Astrocyte of the cerebellum (primary cell): ENCODE measurements at regions not wholly inside any gene's neighbourhood (a gene's known extent, or its start where the extent isn't known, plus 50 kb on each side); places are given as distances from the start of the nearest gene placed in this dataset.

Experiments
- DNase-seq: peaks from one replicate; pipeline ENCODE4 v3.0.0-alpha.2; 2011; ENCODE audit warnings: low read depth
- H3K4me3 ChIP-seq: 2 replicates; pipeline ENCODE4 v1.5.1; 2011; ENCODE audit warnings: mild to moderate bottlenecking, low read depth, low read length, moderate library complexity
- in situ Hi-C: cut with HindIII; loops from 2 replicates; pipeline ENCODE4 v1.10.0; 2017; ENCODE audit warnings: low sequenced_read_pairs
- TF ChIP-seq, protein P1 (sequence below): IDR thresholded peaks from 2 replicates; pipeline ENCODE4 v1.5.1; 2012; ENCODE audit warnings: low read length, low read depth, moderate library complexity, mild to moderate bottlenecking; ENCODE audit errors: missing control alignments

GRCh38 chr10:5268743-5269142, 72.1 kb downstream of the AKR1C4 start:
- H3K4me3 ChIP-seq, result no peak overlapping the region
- TF ChIP-seq, protein P1, sequence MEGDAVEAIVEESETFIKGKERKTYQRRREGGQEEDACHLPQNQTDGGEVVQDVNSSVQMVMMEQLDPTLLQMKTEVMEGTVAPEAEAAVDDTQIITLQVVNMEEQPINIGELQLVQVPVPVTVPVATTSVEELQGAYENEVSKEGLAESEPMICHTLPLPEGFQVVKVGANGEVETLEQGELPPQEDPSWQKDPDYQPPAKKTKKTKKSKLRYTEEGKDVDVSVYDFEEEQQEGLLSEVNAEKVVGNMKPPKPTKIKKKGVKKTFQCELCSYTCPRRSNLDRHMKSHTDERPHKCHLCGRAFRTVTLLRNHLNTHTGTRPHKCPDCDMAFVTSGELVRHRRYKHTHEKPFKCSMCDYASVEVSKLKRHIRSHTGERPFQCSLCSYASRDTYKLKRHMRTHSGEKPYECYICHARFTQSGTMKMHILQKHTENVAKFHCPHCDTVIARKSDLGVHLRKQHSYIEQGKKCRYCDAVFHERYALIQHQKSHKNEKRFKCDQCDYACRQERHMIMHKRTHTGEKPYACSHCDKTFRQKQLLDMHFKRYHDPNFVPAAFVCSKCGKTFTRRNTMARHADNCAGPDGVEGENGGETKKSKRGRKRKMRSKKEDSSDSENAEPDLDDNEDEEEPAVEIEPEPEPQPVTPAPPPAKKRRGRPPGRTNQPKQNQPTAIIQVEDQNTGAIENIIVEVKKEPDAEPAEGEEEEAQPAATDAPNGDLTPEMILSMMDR, result no peak
- DNase-seq, result no peak
- in situ Hi-C loops, result no loop called here

DNA sequence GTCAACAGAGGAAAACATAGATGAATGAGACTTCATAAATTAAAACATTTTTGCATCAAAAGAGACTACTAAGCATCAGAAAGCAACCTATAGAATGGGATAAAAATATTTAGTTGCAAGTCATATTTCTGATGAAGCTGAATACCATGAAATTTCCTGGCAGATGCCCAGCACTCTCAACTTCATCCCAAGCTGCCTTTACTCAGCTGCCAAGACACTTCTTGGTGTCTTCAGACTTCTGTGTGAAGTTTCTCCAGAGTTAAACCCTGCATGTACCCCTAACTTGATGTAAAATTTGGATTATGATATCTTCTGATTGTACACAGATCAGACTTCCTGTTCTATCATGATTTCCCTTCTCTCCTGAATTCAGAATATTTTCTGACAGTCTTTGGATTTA, 73.2 kb downstream of the AKR1C4 start:
- DNase-seq, result no peak
- TF ChIP-seq, protein P1, result no peak
- in situ Hi-C loops, result no loop called here
- H3K4me3 ChIP-seq, result no peak overlapping the region

GRCh38 chr10:5271526-5271925, 74.9 kb downstream of the AKR1C4 start:
- TF ChIP-seq, protein P1, result no peak
- DNase-seq, result no peak
- in situ Hi-C loops, result no loop called here

DNA sequence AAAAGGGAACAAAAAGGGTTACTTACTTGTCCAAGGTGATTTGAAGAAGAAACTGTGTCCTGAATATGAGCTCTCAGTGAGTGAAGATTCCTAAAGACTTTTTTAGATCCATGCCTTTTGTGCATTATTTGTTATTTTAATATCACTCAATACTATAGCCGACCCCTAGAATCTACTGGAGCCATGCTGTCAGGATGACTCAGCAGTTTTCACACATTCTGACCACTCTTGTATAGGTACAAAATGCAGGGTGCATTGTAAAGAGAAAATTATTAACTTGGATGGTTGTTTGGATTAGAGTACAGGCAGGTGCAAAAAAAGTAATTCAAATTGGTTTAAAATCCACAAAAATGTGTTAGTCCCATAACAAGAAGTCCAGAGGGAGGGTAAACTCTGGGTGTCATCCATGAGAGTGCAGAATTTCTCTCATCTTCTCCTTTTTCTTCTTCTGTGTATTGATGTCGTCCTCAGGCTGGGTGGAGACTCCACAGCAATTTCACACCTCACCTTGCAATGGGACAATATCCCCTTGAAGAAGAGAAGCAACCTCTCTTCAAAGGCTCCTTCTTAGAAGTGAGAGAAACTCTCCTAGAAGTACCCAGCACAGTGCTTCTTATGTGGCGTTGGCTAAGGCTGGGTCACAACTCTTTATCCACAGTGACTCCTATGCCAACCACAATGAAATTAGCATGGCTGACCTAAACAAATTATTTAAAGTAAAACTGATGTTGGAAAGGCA, 75.6 kb downstream of the AKR1C4 start:
- TF ChIP-seq, protein P1, result no peak
- no peak for DNase-seq
- H3K4me3 ChIP-seq, result no peak overlapping the region
- in situ Hi-C loops, result no loop called here

More at GRCh38 chr10:5271526-5271925, 74.9 kb downstream of the AKR1C4 start:
- no peak overlapping the region for H3K4me3 ChIP-seq

- TF ChIP-seq, protein P1, result no peak
- no peak overlapping the region for H3K4me3 ChIP-seq
- in situ Hi-C loops, result loop anchor here (25.0 kb wide), 1 partner anchor 412 kb away; no protein-coding TSS in a partner anchor
- no peak for DNase-seq
Measured at GRCh38 chr10:5274795-5275194, 78.2 kb downstream of the AKR1C4 start.

DNA sequence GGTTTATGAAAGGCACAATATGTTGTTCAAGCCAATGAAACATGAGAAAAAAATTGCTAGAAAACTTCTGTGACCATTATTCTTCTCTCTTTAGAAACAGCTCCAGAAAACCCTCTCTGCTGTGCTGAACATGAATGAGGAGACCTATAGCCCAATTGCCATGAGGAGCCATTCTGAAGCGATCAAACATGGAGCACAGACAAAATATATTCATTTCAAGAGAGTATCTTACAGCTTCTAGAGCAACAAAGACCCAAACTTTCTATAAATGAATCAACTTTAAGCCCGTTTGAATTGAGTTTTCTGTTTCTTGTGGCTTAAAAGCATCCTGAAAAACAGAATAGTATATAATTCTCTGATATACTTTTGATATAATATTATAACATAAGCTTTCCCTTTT, 83.4 kb upstream of the UCN3 start:
- TF ChIP-seq, protein P1, result no peak
- H3K4me3 ChIP-seq, result no peak overlapping the region
- in situ Hi-C loops, result loop anchor here (25.0 kb wide), 1 partner anchor 419 kb away; no protein-coding TSS in a partner anchor
- no peak for DNase-seq
